HG03558 (cell line): ENCODE measurements at regions not wholly inside any gene's neighbourhood (a gene's known extent, or its start where the extent isn't known, plus 50 kb on each side); places are given as distances from the start of the nearest gene placed in this dataset.
"Not testable (repeated sequence)": the region's sequence is repeated elsewhere in the genome, so short reads cannot be mapped to it uniquely, and the experiment has no call there.

Source experiments
- ATAC-seq: cut with Tn5 transposase; IDR thresholded peaks from one replicate; pipeline ENCODE4 v1.9.1; 2021; ENCODE audit warnings: moderate number of reproducible peaks; ENCODE audit not compliant: unreplicated experiment; ENCODE audit errors: extremely low read depth

- no peak for ATAC-seq
These were observed 519.3 kb upstream of the SOX11 start for GRCh38 chr2:5172923-5173322.

GRCh38 chr2:5173876-5174535 lies 518.2 kb upstream of the SOX11 start:
- no peak for ATAC-seq

GRCh38 chr2:5175231-5175630 lies 517.0 kb upstream of the SOX11 start:
- ATAC-seq = no peak

GRCh38 chr2:5176764-5177163 lies 515.4 kb upstream of the SOX11 start:
- ATAC-seq = no peak

DNA sequence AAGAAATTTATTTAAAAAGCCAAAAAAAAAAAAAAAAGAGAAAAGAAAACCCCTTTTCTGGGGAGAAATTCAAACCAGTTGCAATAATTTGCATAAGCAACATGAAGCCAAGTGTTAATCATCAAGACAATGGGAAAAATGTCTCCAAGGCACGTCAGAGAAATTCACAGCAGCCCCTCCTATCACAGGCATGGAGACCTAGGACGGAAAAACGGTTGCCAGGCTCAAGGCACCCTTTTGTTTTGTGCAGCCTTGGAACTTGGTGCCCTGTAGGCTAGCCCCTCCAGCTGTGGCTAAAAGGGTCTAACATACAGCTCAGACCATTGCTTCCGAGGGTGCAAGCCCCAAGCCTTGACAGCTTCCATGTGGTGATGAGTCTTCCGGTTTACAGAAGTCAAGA lies 509.2 kb upstream of the SOX11 start:
- ATAC-seq = no peak

- ATAC-seq = no peak
These were observed 504.9 kb upstream of the SOX11 start for GRCh38 chr2:5187283-5187682.

DNA sequence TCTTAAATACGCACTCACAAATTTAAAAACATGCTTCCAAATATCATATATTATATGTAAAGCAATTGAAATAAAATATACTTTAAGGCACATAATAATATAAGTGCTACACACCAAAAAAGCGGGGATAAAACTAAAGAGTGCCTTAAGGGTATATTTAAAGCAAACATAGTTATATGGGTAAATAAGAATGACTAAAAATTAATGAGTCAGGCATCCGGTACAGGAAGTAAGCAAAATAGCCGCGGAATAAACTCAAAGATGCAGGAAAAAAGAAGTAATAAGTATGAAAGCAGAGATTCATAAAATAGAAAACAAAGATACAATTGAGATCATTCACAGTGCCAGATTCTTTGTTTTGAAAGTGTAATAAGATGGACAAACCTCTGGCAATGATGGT lies 503.5 kb upstream of the SOX11 start:
- no peak for ATAC-seq

DNA sequence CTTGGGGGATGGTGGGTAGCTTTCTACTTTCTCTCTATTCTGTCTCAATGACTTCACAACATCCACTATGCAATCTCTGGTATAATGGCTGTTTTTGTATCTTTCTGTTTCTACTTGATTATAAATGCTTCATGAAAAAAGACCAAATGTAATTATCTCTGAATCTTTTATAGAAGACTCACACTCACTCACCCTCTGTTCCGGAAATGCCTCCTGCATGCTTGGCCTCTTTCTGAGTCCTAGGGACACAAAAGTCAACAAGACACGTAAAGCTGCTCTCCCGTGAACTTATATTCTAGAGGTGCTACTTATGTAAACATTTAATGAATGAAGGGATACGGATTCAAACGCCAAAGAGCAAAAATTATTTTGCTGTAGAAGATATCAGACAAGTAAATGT lies 502.2 kb upstream of the SOX11 start:
- no peak for ATAC-seq

DNA sequence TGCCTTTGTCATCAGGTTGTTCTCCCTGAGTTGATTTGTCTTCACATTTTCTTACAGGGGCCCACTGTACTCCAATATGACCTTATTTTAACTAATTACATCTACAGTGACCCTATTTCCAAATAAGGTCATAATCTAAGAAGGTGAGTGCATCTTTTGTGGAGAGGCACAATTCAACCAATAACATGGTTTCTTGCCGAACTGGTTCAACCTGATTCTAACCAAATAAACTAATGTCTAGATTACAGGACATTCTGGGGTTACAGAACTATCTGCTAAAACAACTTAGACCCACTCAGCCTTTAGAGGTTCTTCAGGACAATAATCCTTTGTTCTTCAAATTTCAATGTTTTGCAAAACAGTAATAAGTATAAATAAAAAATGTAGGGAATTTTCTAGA lies 496.5 kb upstream of the SOX11 start:
- ATAC-seq = no peak

DNA sequence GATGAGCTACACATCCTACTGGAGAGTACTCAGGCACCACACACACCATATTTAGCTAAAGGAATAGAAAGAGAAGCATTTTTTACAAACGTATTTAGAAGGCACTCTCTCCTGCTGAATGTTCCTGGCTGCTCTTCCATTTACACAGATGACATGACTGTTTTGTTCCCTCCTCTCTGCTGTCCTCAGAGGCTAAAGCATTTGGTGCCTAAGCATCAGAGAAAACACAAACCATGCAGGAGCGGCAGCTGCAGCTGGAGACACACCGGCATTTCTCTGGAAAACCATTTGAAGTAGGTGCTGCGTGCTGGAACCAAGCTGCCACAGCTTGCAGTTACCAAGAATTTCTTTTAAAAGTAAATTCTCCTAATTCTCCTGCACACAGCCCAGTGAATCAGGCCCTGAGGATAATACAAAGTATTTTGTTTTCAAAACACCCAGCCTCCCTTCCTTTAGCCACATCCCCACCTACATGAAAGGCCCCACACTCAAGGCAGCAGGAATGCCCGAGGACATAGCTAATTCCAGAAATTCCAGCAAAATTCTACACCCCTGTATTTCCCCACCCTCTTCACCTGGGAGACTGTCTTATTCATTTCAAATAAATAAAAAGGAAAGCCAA lies 488.9 kb upstream of the SOX11 start:
- no peak for ATAC-seq

DNA sequence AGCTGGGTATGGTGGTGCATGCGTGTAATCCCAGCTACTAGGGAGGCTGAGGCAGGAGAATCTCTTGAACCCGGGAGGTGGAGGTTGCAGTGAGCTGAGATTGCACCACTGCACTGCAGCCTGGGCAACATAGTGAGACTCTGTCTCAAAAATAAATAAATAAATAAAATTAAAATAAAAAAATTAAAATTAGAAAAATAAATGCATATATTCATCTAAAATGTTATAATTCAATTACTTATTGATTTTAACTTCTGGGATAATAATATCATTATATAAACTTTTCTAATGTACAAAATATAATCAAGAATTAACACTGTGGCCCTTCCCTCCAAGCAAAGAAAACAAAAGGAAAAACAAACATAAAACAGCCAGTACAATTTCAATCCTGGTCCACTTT lies 485.4 kb upstream of the SOX11 start:
- ATAC-seq = not testable (repeated sequence)

- ATAC-seq = no peak
These were observed 476.1 kb upstream of the SOX11 start for GRCh38 chr2:5215989-5216607.

DNA sequence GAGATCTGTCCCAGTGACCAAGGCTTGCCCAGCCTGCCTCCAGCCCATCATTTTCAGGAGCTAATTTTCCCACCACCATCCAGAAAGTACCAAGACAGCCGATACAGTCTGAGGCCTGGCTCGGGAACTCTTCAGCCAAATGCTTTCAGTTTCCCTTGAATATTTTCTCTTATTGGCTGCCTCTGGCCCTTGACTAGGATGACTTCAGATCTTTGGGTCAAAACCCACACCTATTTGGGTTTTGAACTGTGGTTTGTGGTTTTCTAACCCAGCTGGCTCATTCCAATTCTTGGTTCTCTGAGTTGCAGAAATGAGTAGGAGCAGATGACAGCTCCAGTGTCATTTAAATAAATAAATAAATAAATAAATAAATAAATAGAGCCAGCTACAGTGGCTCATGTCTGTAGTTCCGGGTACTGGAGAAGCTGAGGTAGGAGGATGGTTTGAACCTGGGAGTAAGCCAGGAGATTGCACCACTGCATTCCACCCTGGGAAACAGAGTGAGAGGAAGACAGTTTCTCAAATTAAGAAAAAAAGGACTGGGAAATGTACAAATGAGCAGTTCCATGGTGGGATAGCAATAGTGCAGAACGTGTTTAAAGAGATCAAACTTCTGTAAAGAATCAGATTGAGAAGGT lies 465.0 kb upstream of the SOX11 start:
- ATAC-seq = no peak

DNA sequence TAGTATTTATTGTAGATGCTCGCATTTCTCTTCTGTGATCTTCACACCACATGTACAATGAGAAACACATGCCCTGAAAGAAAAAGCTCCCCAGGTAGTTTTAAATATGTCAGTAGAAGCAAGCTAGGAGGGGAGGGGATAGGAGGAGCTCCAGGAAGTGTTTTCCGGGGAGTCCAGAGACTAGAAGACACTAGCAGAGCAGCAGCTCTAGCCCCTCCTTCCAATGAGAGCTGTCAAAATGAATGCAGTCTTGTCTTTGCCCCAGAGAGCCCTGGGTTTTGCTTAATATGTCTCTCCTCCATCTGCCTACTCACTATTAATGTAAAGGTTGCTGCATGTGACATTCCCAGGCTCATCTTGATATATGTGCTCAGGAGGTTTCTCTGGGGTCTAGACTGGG lies 462.6 kb upstream of the SOX11 start:
- no peak for ATAC-seq

- no peak for ATAC-seq
These were observed 461.7 kb upstream of the SOX11 start for GRCh38 chr2:5230444-5230843.

DNA sequence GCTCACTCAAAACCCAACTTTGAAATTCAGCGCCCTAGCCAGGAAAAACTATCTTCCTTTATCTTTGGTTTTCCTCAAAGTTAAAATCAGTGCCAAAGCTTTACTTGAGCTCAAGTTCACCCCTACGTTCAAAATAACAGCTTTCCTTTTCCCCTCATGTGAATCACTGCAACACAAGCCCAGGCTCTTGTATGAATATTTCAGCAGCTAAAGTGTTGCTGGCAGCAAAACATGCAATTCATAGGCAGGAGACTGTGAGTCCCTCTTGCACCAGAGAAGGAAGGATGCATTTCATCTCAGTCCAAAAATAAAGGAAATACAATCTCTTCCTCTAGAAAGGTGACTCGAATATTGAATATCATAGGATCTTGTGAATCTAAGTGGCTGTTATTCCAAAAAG lies 461.3 kb upstream of the SOX11 start:
- ATAC-seq = no peak

DNA sequence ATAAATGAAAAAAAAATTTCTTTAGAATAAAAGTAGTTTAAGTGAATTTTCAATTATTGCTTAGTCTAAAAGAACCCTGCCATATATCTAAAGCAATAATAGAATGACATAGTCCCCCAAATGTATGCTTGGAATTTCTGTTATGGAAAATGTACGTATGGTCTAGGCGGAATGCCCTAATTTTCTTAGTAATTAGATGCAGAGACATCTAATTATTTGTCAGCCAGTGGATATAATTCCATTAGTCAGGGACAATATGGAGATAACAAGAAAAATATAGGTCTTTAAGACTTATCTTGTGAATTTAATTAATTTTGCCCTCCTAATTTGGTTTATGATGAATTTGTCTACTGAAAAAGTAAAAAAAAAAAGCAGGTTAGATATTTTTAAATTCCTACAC lies 460.9 kb upstream of the SOX11 start:
- no peak for ATAC-seq

DNA sequence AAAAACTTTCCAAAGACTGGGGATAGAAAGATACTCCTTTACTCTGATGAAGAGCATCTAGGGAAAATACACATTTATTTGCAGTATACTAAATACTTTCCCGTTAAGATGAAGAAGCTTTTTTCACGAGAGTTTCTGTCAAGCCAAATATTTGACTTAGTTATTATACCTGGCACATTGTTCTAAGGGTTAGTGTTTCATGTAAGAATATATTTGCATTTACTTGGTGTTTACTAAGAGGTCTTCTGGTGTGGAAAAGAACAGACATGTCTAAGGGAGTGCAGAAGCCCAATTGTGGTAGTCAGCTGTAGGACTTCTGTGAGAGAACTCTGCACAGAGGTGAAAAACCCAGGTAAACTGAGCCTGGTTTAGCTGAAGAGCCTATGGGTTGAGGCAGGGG lies 457.6 kb upstream of the SOX11 start:
- ATAC-seq = no peak

GRCh38 chr2:5235701-5236100 lies 456.5 kb upstream of the SOX11 start:
- ATAC-seq = no peak

DNA sequence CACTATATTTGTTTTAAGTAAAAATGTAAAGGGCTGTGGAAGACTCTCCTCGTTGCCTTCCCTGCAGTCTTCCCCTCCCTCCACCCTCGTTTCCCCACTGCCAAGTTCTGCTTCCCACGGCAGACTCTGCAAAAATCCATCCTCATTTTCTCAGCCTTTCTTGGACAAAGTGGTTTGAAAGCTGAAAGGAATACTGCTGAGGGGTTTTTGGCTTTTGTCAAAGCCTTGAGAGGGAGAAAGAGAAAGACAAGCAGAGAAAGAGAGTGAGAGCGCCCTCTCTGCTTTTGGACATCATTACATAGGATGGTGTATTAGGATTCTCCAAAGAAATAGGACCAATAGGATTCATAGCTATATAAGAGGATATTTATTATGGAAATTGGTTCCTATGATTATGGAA lies 455.9 kb upstream of the SOX11 start:
- no peak for ATAC-seq

DNA sequence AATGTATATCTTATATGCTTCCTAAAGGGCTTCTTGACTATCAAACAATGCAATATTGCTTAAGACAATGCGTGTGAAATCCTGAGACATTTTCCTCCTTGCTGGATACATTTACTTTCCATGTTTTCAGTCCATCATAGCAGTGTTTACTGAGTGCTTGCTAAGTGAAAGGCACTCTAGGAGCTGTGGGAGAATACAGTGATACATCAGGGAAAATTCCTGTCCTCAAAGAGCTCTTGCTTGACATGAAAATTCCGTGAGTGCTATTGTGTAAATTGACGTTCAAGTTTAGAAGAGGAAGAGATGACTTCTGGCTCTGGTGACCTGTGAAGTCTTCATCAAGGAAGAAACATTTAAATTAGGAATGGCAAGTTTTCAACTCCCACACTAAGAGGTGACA lies 449.4 kb upstream of the SOX11 start:
- ATAC-seq = no peak

DNA sequence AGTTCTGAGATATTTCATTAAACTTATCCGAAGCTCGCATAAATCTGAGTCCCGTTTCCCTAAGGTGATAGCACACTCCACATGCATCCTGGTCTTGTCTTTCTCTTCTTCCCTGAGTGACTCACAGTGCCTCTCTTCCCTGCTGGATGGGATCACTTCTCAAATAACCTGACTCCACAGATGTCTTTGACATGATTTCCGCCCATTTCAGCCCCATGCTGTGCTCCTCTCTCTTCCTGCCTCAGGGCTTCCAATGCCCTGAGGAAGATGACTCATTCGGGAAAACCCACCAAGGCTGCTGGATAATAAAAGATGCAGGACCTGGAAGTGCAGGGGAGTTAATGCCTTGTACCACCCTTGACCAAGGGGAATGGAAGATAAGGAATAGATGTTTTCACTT lies 441.7 kb upstream of the SOX11 start:
- no peak for ATAC-seq
